ENCODE measurements at regions not wholly inside any gene's neighbourhood (a gene's known extent, or its start where the extent isn't known, plus 50 kb on each side); places are given as distances from the start of the nearest gene placed in this dataset.

- ChIA-PET POLR2A (no interaction called here), CTCF (no interaction called here)
- H3K36me3 ChIP-seq (ENCODE audit: control insufficient read depth, insufficient read depth, low read length), result no peaks in the 10 kb centered on the region
Observed at GRCh38 chr14:87567618-87568295, 425.2 kb downstream of the GALC start.

GRCh38 chr14:87566991-87567390 is 426.0 kb downstream of the GALC start:
- ChIA-PET POLR2A (no interaction called here), CTCF (no interaction called here)
- no TSS peak for BruUV-seq (replicated peaks)
- no peak overlapping the region for H3K27ac ChIP-seq (ENCODE audit: low read length)
- no peaks in the 10 kb centered on the region for H3K36me3 ChIP-seq (ENCODE audit: control insufficient read depth, insufficient read depth, low read length)
- H3K9me3 ChIP-seq (ENCODE audit: control insufficient read depth, insufficient read depth, low read depth, low read length), result no peaks in the 10 kb centered on the region
- TF ChIP-seq SIN3A (IDR thresholded peaks at IDR 0.05; ENCODE audit: borderline replicate concordance, insufficient read depth, low read depth, low read length), result no peak
- TF ChIP-seq POLR2AphosphoS5 (IDR thresholded peaks at IDR 0.05; ENCODE audit: low read depth, low read length), result no peak
- TF ChIP-seq TCF7L2 (IDR thresholded peaks at IDR 0.05; ENCODE audit: low read depth, low read length), result no peak
- TF ChIP-seq REST (IDR thresholded peaks at IDR 0.05; ENCODE audit: insufficient read depth in 1 of 2, low read depth in 2 of 2, low read length in 1 of 2), result no peak
- no peak for TF ChIP-seq CTCF (IDR thresholded peaks at IDR 0.05)
- in situ Hi-C loops (cut with HindIII; ENCODE audit: low pct_unique_long_range_greater_than_20kb, low sequenced_read_pairs) (no loop called here), intact Hi-C loops (cut with micrococcal nuclease; ENCODE audit: unreplicated experiment) (no loop called here)
- H3K27me3 ChIP-seq (ENCODE audit: control insufficient read depth, insufficient read depth, low read length), result no peaks in the 10 kb centered on the region
- ATAC-seq (no peak), DNase-seq (ENCODE audit: low read depth, low spot score) (no peak)
- no peak overlapping the region for H3K4me3 ChIP-seq (ENCODE audit: low read depth in 2 of 2, low read length in 2 of 2)
- no peaks in the 10 kb centered on the region for H3K4me1 ChIP-seq (ENCODE audit: control insufficient read depth, insufficient read depth, low read length)

More at GRCh38 chr14:87567618-87568295, 425.2 kb downstream of the GALC start:
- DNase-seq (ENCODE audit: low read depth, low spot score) (no peak), ATAC-seq (no peak)
- no TSS peak for BruUV-seq (replicated peaks)
- H3K27ac ChIP-seq (ENCODE audit: low read length), result no peak overlapping the region
- H3K4me3 ChIP-seq (ENCODE audit: low read depth in 2 of 2, low read length in 2 of 2), result no peak overlapping the region
- H3K9me3 ChIP-seq (ENCODE audit: control insufficient read depth, insufficient read depth, low read depth, low read length), result no peaks in the 10 kb centered on the region
- no peaks in the 10 kb centered on the region for H3K27me3 ChIP-seq (ENCODE audit: control insufficient read depth, insufficient read depth, low read length)
- no peaks in the 10 kb centered on the region for H3K4me1 ChIP-seq (ENCODE audit: control insufficient read depth, insufficient read depth, low read length)
- intact Hi-C loops (cut with micrococcal nuclease; ENCODE audit: unreplicated experiment) (no loop called here), in situ Hi-C loops (cut with HindIII; ENCODE audit: low pct_unique_long_range_greater_than_20kb, low sequenced_read_pairs) (no loop called here)
- no peak for TF ChIP-seq TCF7L2 (IDR thresholded peaks at IDR 0.05; ENCODE audit: low read depth, low read length)
- no peak for TF ChIP-seq REST (IDR thresholded peaks at IDR 0.05; ENCODE audit: insufficient read depth in 1 of 2, low read depth in 2 of 2, low read length in 1 of 2)
- TF ChIP-seq SIN3A (IDR thresholded peaks at IDR 0.05; ENCODE audit: borderline replicate concordance, insufficient read depth, low read depth, low read length), result no peak
- no peak for TF ChIP-seq POLR2AphosphoS5 (IDR thresholded peaks at IDR 0.05; ENCODE audit: low read depth, low read length)
- TF ChIP-seq CTCF (IDR thresholded peaks at IDR 0.05), result no peak

All from Panc1 (cell line).